ENCODE measurements at regions not wholly inside any gene's neighbourhood (a gene's known extent, or its start where the extent isn't known, plus 50 kb on each side); places are given as distances from the start of the nearest gene placed in this dataset.

- no peaks in the 10 kb centered on the region for H3K79me2 ChIP-seq (ENCODE audit: insufficient read depth, low read length)
- ChIA-PET POLR2A (no interaction called here), CTCF (ENCODE audit: low intra/inter-chr PET ratio, low total read pairs) (no interaction called here)
- no peaks in the 10 kb centered on the region for H3K4me1 ChIP-seq (ENCODE audit: insufficient read depth, low read length)
- H3K4me2 ChIP-seq (ENCODE audit: low read depth, low read length), result no peak overlapping the region
- intact Hi-C loops (cut with micrococcal nuclease; ENCODE audit: unreplicated experiment), result no loop called here
- no peaks in the 10 kb centered on the region for H3K9me3 ChIP-seq (ENCODE audit: low read length)
- FAIRE-seq (no peak), ATAC-seq (no peak), DNase-seq (ENCODE audit: low spot score) (no peak)
- H3K27me3 ChIP-seq (ENCODE audit: control insufficient read depth in 1 of 2, insufficient read depth in 2 of 2, low read length in 2 of 2), result no peaks in the 10 kb centered on the region
- TF ChIP-seq MTERF4 (CRISPR knock-in tag; IDR thresholded peaks at IDR 0.05), result no peak
- no peak for TF ChIP-seq SOX6 (IDR thresholded peaks at IDR 0.05)
- no peak for TF ChIP-seq SOX6 (CRISPR knock-in tag; IDR thresholded peaks at IDR 0.05)
- TF ChIP-seq MYPOP (CRISPR knock-in tag; IDR thresholded peaks at IDR 0.05), result no peak
- no peak for TF ChIP-seq RELA (CRISPR knock-in tag; IDR thresholded peaks at IDR 0.05)
- TF ChIP-seq ZNF83 (CRISPR knock-in tag; IDR thresholded peaks at IDR 0.05; ENCODE audit: borderline replicate concordance), result no peak
- TF ChIP-seq SRSF1 (optimal IDR thresholded peaks at IDR 0.05; ENCODE audit: low read depth, low read length), result no peak
- TF ChIP-seq ZNF34 (CRISPR knock-in tag; IDR thresholded peaks at IDR 0.05; ENCODE audit: borderline replicate concordance), result no peak
- TF ChIP-seq ZFP41 (CRISPR knock-in tag; IDR thresholded peaks at IDR 0.05; ENCODE audit: borderline replicate concordance), result no peak
- TF ChIP-seq FOXA1 (IDR thresholded peaks at IDR 0.05), result no peak
- no peak for TF ChIP-seq FOXA1 (CRISPR knock-in tag; IDR thresholded peaks at IDR 0.05)
- TF ChIP-seq ZFP91 (CRISPR knock-in tag; IDR thresholded peaks at IDR 0.05; ENCODE audit: borderline replicate concordance), result no peak
- TF ChIP-seq BCL6 (CRISPR knock-in tag; IDR thresholded peaks at IDR 0.05), result no peak
- TF ChIP-seq PBX3 (CRISPR knock-in tag; IDR thresholded peaks at IDR 0.05; ENCODE audit: borderline replicate concordance), result no peak
- no peak for TF ChIP-seq HOXA5 (CRISPR knock-in tag; IDR thresholded peaks at IDR 0.05)
- no peak overlapping the region for H3K27ac ChIP-seq (ENCODE audit: extremely low read length, insufficient read depth, low read length)
- BruUV-seq (replicated peaks), result no TSS peak
- H2AFZ ChIP-seq (ENCODE audit: low read length), result no peak overlapping the region
- 0% methylated on average over 3 of the region's 3 CpGs for WGBS (ENCODE audit: low lambda C conversion rate)
- H3K4me3 ChIP-seq (replicated peaks in 1 of 3; ENCODE audit: insufficient read depth in 1 of 3, low read depth in 2 of 3, low read length in 3 of 3), result no peak overlapping the region
- no peaks in the 10 kb centered on the region for H3K36me3 ChIP-seq (replicated peaks in 1 of 2; ENCODE audit: control insufficient read depth in 1 of 2, insufficient read depth in 2 of 2, low read length in 2 of 2)
- H3K9ac ChIP-seq (ENCODE audit: insufficient read depth, low read depth, low read length), result no peak overlapping the region
- in situ Hi-C loops (cut with HindIII; ENCODE audit: extremely low pct_ligation_motif_present, low pct_unique_long_range_greater_than_20kb), result no loop called here
- no peaks in the 10 kb centered on the region for H4K20me1 ChIP-seq (ENCODE audit: insufficient read depth, low read length)
These were observed 1614.4 kb downstream of the PCDH19 start for GRCh38 chrX:98795636-98796035.
